Ammon's horn (tissue), 1 donor: ENCODE measurements at regions not wholly inside any gene's neighbourhood (a gene's known extent, or its start where the extent isn't known, plus 50 kb on each side); places are given as distances from the start of the nearest gene placed in this dataset.
"Not testable (repeated sequence)": the region's sequence is repeated elsewhere in the genome, so short reads cannot be mapped to it uniquely, and the experiment has no call there.

ENCODE experiments used
- DNase-seq: peaks from one replicate; pipeline ENCODE4 v3.0.0-alpha.2; 2016; ENCODE audit warnings: low spot score

GRCh38 chr9:40906879-40907278 is 221.6 kb downstream of the FOXD4L6 start:
- DNase-seq: not testable (repeated sequence)

GRCh38 chr9:40892315-40892714 is 236.2 kb downstream of the FOXD4L6 start:
- not testable (repeated sequence) for DNase-seq

- not testable (repeated sequence) for DNase-seq
Observed at GRCh38 chr9:40885858-40886257, 242.6 kb downstream of the FOXD4L6 start.

- DNase-seq: not testable (repeated sequence)
Observed at GRCh38 chr9:40884902-40885490, 243.5 kb downstream of the FOXD4L6 start.

- no peak for DNase-seq
Observed at GRCh38 chr9:40884072-40884901, 244.2 kb downstream of the FOXD4L6 start.

- DNase-seq: not testable (repeated sequence)
Observed at GRCh38 chr9:40883423-40884071, 244.9 kb downstream of the FOXD4L6 start.

- DNase-seq: not testable (repeated sequence)
Observed at GRCh38 chr9:40873753-40874295, 254.7 kb downstream of the FOXD4L6 start.

- not testable (repeated sequence) for DNase-seq
Observed at GRCh38 chr9:40868437-40868836, 260.0 kb downstream of the FOXD4L6 start.
